Tibial artery (tissue), 4 donors: ENCODE measurements at regions not wholly inside any gene's neighbourhood (a gene's known extent, or its start where the extent isn't known, plus 50 kb on each side); places are given as distances from the start of the nearest gene placed in this dataset.

Source experiments
- DNase-seq, 2 donors: peaks; one replicate each; pipeline ENCODE4 v3.0.0-alpha.2; 2019
- H3K27ac ChIP-seq, 2 donors: fragments of 200-600 bp; sonication (generic) in 1 of 2; 1 replicate in 1 of 2; 2 replicates in 1 of 2; pipeline ENCODE4 v1.5.1; 2018 to 2019; ENCODE audit warnings: mild to moderate bottlenecking in 1 of 2
- H3K27me3 ChIP-seq, 2 donors: fragments of 200-600 bp; sonication (generic) in 1 of 2; one replicate each; pipeline versions ENCODE4 v1.5.1 to v1.6.0; 2016 to 2019
- H3K36me3 ChIP-seq, 3 donors: fragments of 200-600 bp; sonication (generic) in 2 of 3; one replicate each; pipeline ENCODE4 v1.5.1; 2016 to 2019; ENCODE audit warnings: mild to moderate bottlenecking in 2 of 3
- H3K4me1 ChIP-seq, 4 donors: fragments of 200-600 bp; sonication (generic) in 2 of 4; 1 replicate in 3 of 4; 2 replicates in 1 of 4; pipeline ENCODE4 v1.5.1; 2016 to 2019
- H3K4me3 ChIP-seq, 2 donors: fragments of 200-600 bp; sonication (generic) in 1 of 2; 1 replicate in 1 of 2; 2 replicates in 1 of 2; pipeline ENCODE4 v1.5.1; 2018 to 2019; ENCODE audit warnings: mild to moderate bottlenecking in 2 of 2
- H3K9me3 ChIP-seq, 3 donors: fragments of 200-600 bp; sonication (generic) in 1 of 3; one replicate each; pipeline ENCODE4 v1.5.1; 2016 to 2019
- intact Hi-C: fragments of 100-400 bp; cut with DNase I; formaldehyde crosslinking; loops from one replicate; pipeline ENCODE4 v1.15.0; 2023; ENCODE audit warnings: low total_unique reads
- TF ChIP-seq, protein P1 (sequence below), 2 experiments: fragments of 200-600 bp in 1 of 2; fragments of 450-650 bp in 1 of 2; IDR thresholded peaks; one replicate each; pipeline ENCODE4 v1.5.1; 2017 to 2019; ENCODE audit warnings: antibody characterized with exemption in 2 of 2, mild to moderate bottlenecking in 1 of 2, moderate library complexity in 1 of 2

DNA sequence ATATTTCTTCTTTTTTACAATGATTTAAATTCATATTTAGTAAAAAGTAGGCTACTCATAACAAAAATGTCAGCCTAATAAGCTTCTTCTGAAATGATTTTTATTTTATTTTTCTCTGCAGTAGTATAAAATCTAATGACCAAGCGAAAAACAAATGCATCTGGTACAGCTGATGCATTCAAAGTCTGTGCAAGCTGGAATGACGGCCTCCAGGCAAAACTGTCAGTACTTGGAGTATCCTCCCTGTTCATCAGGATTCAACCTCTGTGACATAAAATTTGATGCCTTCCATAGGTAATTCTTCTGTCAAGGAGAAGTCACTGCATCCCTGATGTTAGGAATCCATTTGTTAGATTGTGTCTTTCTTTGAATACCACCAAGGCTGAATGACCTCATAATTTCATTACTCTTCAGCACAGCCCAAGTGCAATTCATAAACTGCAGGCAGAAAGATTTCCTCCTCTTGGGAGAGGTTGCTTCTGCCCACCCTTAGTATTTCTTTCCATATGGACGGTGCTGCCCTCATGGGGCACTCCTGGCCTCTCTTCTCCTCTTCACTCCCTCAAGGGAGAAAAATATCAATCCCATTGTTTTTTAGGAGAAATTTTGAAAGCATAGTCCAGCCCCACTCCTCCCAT lies 146.4 kb upstream of the STXBP5 start:
- TF ChIP-seq, protein P1, sequence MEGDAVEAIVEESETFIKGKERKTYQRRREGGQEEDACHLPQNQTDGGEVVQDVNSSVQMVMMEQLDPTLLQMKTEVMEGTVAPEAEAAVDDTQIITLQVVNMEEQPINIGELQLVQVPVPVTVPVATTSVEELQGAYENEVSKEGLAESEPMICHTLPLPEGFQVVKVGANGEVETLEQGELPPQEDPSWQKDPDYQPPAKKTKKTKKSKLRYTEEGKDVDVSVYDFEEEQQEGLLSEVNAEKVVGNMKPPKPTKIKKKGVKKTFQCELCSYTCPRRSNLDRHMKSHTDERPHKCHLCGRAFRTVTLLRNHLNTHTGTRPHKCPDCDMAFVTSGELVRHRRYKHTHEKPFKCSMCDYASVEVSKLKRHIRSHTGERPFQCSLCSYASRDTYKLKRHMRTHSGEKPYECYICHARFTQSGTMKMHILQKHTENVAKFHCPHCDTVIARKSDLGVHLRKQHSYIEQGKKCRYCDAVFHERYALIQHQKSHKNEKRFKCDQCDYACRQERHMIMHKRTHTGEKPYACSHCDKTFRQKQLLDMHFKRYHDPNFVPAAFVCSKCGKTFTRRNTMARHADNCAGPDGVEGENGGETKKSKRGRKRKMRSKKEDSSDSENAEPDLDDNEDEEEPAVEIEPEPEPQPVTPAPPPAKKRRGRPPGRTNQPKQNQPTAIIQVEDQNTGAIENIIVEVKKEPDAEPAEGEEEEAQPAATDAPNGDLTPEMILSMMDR (IDR thresholded peaks at IDR 0.05) = no peak
- H3K36me3 ChIP-seq = no peaks in the 10 kb centered on the region
- H3K9me3 ChIP-seq = no peaks in the 10 kb centered on the region
- no peak overlapping the region for H3K4me3 ChIP-seq
- intact Hi-C loops = no loop called here
- no peak for DNase-seq
- no peaks in the 10 kb centered on the region for H3K4me1 ChIP-seq
- H3K27me3 ChIP-seq = no peaks in the 10 kb centered on the region
- no peak overlapping the region for H3K27ac ChIP-seq

DNA sequence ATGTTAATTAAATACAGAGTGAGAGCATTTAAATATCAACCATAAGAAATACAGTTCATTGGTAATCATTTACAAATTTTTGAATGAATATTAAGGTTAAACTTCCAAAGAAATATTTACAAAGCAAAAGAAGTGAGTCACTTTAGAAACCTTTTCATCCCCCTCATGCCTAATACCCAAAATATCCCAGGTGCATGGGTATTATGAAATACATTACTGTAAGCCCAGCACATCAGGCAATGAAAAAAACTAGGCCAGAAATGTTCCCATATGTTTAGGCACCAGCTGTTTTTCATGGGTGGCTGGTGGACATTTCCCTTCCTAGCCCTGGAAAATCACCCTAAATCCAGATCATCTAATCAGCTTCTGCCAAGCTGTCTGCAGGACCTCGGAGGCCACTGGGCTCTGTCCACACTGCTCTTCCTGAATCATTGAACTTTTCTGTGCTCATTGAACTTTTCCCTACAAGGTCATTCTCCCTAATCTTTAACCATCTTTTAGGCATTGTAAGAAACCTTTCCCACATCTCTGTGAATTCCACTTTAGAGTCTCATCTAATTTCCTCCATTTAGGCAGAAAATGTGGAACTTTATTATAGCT lies 145.3 kb upstream of the STXBP5 start:
- no peaks in the 10 kb centered on the region for H3K9me3 ChIP-seq
- H3K4me3 ChIP-seq = no peak overlapping the region
- TF ChIP-seq, protein P1 (IDR thresholded peaks at IDR 0.05) = no peak
- intact Hi-C loops = no loop called here
- no peak overlapping the region for H3K27ac ChIP-seq
- no peaks in the 10 kb centered on the region for H3K27me3 ChIP-seq
- peaks cover 0 to 8% (median 0%) of the 10 kb centered on the region in 4 donors for H3K4me1 ChIP-seq
- DNase-seq = no peak
- no peaks in the 10 kb centered on the region for H3K36me3 ChIP-seq

GRCh38 chr6:147060636-147061035 lies 143.6 kb upstream of the STXBP5 start:
- intact Hi-C loops = no loop called here
- Histone ChIP-seq H3K9me3 (no peaks in the 10 kb centered on the region), H3K27me3 (no peaks in the 10 kb centered on the region), H3K36me3 (no peaks in the 10 kb centered on the region), H3K4me1 (peaks cover 0 to 9% (median 0%) of the 10 kb centered on the region in 4 donors), H3K27ac (no peak overlapping the region), H3K4me3 (no peak overlapping the region)
- DNase-seq = no peak
- TF ChIP-seq, protein P1 (IDR thresholded peaks at IDR 0.05) = no peak

- Histone ChIP-seq H3K27me3 (no peaks in the 10 kb centered on the region), H3K4me3 (no peak overlapping the region), H3K4me1 (peaks cover 0 to 9% (median 0%) of the 10 kb centered on the region in 4 donors), H3K9me3 (no peaks in the 10 kb centered on the region), H3K36me3 (no peaks in the 10 kb centered on the region), H3K27ac (no peak overlapping the region)
- intact Hi-C loops = no loop called here
- TF ChIP-seq, protein P1 (IDR thresholded peaks at IDR 0.05) = no peak
- no peak for DNase-seq
Observed at GRCh38 chr6:147061252-147061651, 143.0 kb upstream of the STXBP5 start.

GRCh38 chr6:147063469-147064031 lies 140.7 kb upstream of the STXBP5 start:
- H3K4me3 ChIP-seq = no peak overlapping the region
- no peaks in the 10 kb centered on the region for H3K36me3 ChIP-seq
- TF ChIP-seq, protein P1 (IDR thresholded peaks at IDR 0.05) = no peak
- intact Hi-C loops = no loop called here
- no peaks in the 10 kb centered on the region for H3K27me3 ChIP-seq
- peaks cover 0 to 9% (median 0%) of the 10 kb centered on the region in 4 donors for H3K4me1 ChIP-seq
- H3K9me3 ChIP-seq = no peaks in the 10 kb centered on the region
- no peak overlapping the region for H3K27ac ChIP-seq
- no peak for DNase-seq
